ENCODE measurements at regions not wholly inside any gene's neighbourhood (a gene's known extent, or its start where the extent isn't known, plus 50 kb on each side); places are given as distances from the start of the nearest gene placed in this dataset.

DNA sequence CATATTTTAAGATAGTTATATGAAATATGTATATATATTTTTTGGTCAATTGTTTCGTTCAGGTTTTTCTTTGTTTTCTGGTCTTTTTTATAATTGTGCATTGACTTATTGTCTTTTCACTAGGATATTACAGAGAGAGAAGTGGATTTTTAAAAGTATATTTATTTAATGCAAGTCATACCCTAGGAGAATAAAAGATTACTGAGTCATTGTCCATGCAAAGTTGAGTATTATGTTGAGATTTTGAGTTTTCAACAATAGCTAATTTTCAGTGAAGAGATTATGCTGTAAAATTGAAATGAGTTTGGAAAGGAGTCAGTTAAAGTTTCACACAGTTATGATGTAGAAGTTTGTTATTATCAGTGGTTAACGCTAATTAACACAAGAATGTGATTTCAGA lies 203.6 kb upstream of the SPRED2 start:
- no peak for DNase-seq (ENCODE audit: low spot score)
- Histone ChIP-seq H3K36me3 (replicated peaks; ENCODE audit: insufficient read depth, low read depth) (no peaks in the 10 kb centered on the region), H3K9me2 (replicated peaks; ENCODE audit: insufficient read depth) (no peaks in the 10 kb centered on the region), H4K20me1 (ENCODE audit: insufficient read depth, poor library complexity, severe bottlenecking) (no peaks in the 10 kb centered on the region), H3K4me3 (no peak overlapping the region), H3K27ac (no peak overlapping the region), H3K9me3 (ENCODE audit: low read depth) (no peaks in the 10 kb centered on the region), H3K4me1 (ENCODE audit: insufficient read depth) (peaks cover 8% of the 10 kb centered on the region), H2AFZ (no peak overlapping the region), H3K79me2 (no peaks in the 10 kb centered on the region), H3K27me3 (no peaks in the 10 kb centered on the region), H3K4me2 (no peak overlapping the region)
- TF ChIP-seq EZH2 (IDR thresholded peaks at IDR 0.05; ENCODE audit: borderline replicate concordance) (no peak), EZH2phosphoT487 (IDR thresholded peaks at IDR 0.05; ENCODE audit: low read depth, severe bottlenecking, unreplicated experiment) (no peak)
- TF ChIP-seq, protein P1, sequence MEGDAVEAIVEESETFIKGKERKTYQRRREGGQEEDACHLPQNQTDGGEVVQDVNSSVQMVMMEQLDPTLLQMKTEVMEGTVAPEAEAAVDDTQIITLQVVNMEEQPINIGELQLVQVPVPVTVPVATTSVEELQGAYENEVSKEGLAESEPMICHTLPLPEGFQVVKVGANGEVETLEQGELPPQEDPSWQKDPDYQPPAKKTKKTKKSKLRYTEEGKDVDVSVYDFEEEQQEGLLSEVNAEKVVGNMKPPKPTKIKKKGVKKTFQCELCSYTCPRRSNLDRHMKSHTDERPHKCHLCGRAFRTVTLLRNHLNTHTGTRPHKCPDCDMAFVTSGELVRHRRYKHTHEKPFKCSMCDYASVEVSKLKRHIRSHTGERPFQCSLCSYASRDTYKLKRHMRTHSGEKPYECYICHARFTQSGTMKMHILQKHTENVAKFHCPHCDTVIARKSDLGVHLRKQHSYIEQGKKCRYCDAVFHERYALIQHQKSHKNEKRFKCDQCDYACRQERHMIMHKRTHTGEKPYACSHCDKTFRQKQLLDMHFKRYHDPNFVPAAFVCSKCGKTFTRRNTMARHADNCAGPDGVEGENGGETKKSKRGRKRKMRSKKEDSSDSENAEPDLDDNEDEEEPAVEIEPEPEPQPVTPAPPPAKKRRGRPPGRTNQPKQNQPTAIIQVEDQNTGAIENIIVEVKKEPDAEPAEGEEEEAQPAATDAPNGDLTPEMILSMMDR (IDR thresholded peaks at IDR 0.05; ENCODE audit: poor library complexity) = no peak
- 79% methylated on average over 2 of the region's 2 CpGs for WGBS (ENCODE audit: low lambda C conversion rate, missing lambda C conversion rate)

DNA sequence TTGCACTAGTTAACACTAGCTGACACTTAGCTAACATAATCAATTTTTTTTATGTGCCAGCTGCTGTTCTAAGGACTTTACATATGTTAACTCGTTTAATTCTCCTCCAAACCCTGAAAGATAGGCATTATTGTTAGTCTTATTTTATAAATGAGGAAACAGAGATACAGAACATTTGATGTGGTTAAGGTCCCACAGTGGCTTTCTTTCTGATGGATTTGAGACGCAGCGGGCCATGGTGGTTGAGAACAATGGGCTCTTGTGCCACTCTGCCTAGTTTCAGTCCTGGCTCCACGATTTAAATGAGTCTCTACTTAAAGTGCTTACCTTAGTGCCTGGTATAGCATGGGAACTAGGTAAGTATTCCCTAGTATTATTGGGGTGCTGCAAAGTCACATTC lies 201.9 kb upstream of the SPRED2 start:
- Histone ChIP-seq H3K27me3 (no peaks in the 10 kb centered on the region), H3K4me3 (no peak overlapping the region), H3K9me2 (replicated peaks; ENCODE audit: insufficient read depth) (no peaks in the 10 kb centered on the region), H3K9me3 (ENCODE audit: low read depth) (no peaks in the 10 kb centered on the region), H3K27ac (no peak overlapping the region), H3K79me2 (no peaks in the 10 kb centered on the region), H4K20me1 (ENCODE audit: insufficient read depth, poor library complexity, severe bottlenecking) (no peaks in the 10 kb centered on the region), H3K4me1 (ENCODE audit: insufficient read depth) (peaks cover 8% of the 10 kb centered on the region), H2AFZ (no peak overlapping the region), H3K4me2 (no peak overlapping the region), H3K36me3 (replicated peaks; ENCODE audit: insufficient read depth, low read depth) (no peaks in the 10 kb centered on the region)
- no peak for TF ChIP-seq EZH2 (IDR thresholded peaks at IDR 0.05; ENCODE audit: borderline replicate concordance)
- no peak for TF ChIP-seq EZH2phosphoT487 (IDR thresholded peaks at IDR 0.05; ENCODE audit: low read depth, severe bottlenecking, unreplicated experiment)
- TF ChIP-seq, protein P1 (IDR thresholded peaks at IDR 0.05; ENCODE audit: poor library complexity) = no peak
- WGBS (ENCODE audit: low lambda C conversion rate, missing lambda C conversion rate) = 85% methylated on average over 4 of the region's 4 CpGs
- no peak for DNase-seq (ENCODE audit: low spot score)

DNA sequence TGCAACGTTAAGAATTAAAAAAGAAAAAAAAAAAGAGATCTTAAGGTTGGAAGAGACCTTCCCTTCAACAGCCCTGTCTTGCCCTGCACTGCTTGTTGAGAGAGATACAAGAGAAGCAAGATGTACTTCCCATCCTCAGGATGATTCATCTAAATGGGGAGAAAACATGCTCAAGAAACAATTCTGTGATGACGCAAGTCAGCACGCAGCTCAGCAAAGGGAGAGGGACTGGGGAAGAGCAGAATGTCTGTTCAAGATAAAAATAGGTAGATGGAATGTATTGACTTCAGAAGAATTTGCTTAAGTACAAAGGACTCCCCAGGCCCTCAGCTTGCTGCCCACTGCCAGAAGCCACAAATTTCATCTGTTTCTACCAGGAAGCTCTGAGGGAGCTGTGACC lies 198.2 kb upstream of the SPRED2 start:
- no peak for TF ChIP-seq EZH2phosphoT487 (IDR thresholded peaks at IDR 0.05; ENCODE audit: low read depth, severe bottlenecking, unreplicated experiment)
- no peak for TF ChIP-seq EZH2 (IDR thresholded peaks at IDR 0.05; ENCODE audit: borderline replicate concordance)
- TF ChIP-seq, protein P1 (IDR thresholded peaks at IDR 0.05; ENCODE audit: poor library complexity) = no peak
- no peak overlapping the region for H3K4me3 ChIP-seq
- no peaks in the 10 kb centered on the region for H3K36me3 ChIP-seq (replicated peaks; ENCODE audit: insufficient read depth, low read depth)
- H4K20me1 ChIP-seq (ENCODE audit: insufficient read depth, poor library complexity, severe bottlenecking) = no peaks in the 10 kb centered on the region
- peak; percentile 46 for DNase-seq (ENCODE audit: low spot score)
- no peaks in the 10 kb centered on the region for H3K4me1 ChIP-seq (ENCODE audit: insufficient read depth)
- no peak overlapping the region for H2AFZ ChIP-seq
- peak overlapping the region; percentile 54 for H3K27ac ChIP-seq
- no peaks in the 10 kb centered on the region for H3K9me2 ChIP-seq (replicated peaks; ENCODE audit: insufficient read depth)
- H3K79me2 ChIP-seq = no peaks in the 10 kb centered on the region
- no peak overlapping the region for H3K4me2 ChIP-seq
- H3K27me3 ChIP-seq = no peaks in the 10 kb centered on the region
- H3K9me3 ChIP-seq (ENCODE audit: low read depth) = no peaks in the 10 kb centered on the region
- WGBS (ENCODE audit: low lambda C conversion rate, missing lambda C conversion rate) = 66% methylated on average over 3 of the region's 3 CpGs

DNA sequence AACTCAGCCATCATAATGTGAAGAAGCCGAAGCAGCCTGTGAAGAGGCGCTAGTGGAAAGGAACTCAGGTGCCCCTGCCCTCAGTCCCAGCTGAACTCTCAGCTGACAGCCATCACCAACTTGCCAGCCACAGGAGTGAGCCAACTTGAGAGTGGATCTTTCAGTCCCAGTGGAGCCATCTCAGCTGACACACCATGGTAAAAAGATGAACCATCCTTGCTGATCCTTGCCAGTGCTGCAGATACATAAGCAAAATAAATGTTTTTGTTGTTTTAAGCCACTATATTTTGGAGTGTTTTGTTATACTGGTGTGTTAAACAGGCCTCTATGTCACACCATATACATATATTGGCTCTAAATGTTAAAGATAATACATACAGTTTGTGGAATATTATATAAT lies 195.8 kb upstream of the SPRED2 start:
- H2AFZ ChIP-seq = no peak overlapping the region
- no peak overlapping the region for H3K27ac ChIP-seq
- no peaks in the 10 kb centered on the region for H4K20me1 ChIP-seq (ENCODE audit: insufficient read depth, poor library complexity, severe bottlenecking)
- TF ChIP-seq, protein P1 (IDR thresholded peaks at IDR 0.05; ENCODE audit: poor library complexity) = no peak
- TF ChIP-seq EZH2phosphoT487 (IDR thresholded peaks at IDR 0.05; ENCODE audit: low read depth, severe bottlenecking, unreplicated experiment) (no peak), EZH2 (IDR thresholded peaks at IDR 0.05; ENCODE audit: borderline replicate concordance) (no peak)
- no peak overlapping the region for H3K4me2 ChIP-seq
- H3K79me2 ChIP-seq = no peaks in the 10 kb centered on the region
- no peaks in the 10 kb centered on the region for H3K27me3 ChIP-seq
- H3K4me1 ChIP-seq (ENCODE audit: insufficient read depth) = no peaks in the 10 kb centered on the region
- H3K9me2 ChIP-seq (replicated peaks; ENCODE audit: insufficient read depth) = no peaks in the 10 kb centered on the region
- H3K4me3 ChIP-seq = no peak overlapping the region
- H3K36me3 ChIP-seq (replicated peaks; ENCODE audit: insufficient read depth, low read depth) = no peaks in the 10 kb centered on the region
- DNase-seq (ENCODE audit: low spot score) = no peak
- H3K9me3 ChIP-seq (ENCODE audit: low read depth) = no peaks in the 10 kb centered on the region
- 98% methylated on average over 2 of the region's 2 CpGs for WGBS (ENCODE audit: low lambda C conversion rate, missing lambda C conversion rate)
